ENCODE measurements at regions not wholly inside any gene's neighbourhood (a gene's known extent, or its start where the extent isn't known, plus 50 kb on each side); places are given as distances from the start of the nearest gene placed in this dataset.

DNA sequence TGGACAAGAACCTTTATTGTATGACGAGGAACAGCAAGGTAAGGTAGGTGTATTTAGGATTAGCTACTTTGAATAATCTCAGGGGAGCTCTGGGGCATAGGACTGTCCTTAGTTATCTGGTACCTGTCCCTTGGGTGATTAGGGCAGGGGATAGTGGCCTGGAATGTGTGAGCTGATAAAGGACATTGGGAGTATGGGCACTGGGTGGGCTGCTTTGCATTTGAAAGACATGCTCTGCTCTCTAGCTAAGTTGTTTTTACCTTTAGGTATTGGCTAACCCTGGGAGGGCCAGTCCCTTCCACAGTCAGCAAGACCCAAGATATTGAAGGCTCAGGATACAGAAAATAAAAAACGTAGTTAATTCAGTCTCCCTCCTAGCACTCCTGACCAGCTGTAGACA, 282.8 kb upstream of the C9orf72 start:
- no peak overlapping the region for H2AFZ ChIP-seq (ENCODE audit: low read depth, low read length, poor library complexity, severe bottlenecking)

More for the DNA sequence above, 282.8 kb upstream of the C9orf72 start:
- intact Hi-C loops (cut with micrococcal nuclease) = no loop called here
- ChIA-PET CTCF (no interaction called here), RAD21 (ENCODE audit: low non-redundant PET in 1 of 2, low total read pairs in 2 of 2, uncharacterized antibody in 2 of 2, unreplicated experiment in 2 of 2) (no interaction called here), POLR2A (no interaction called here)
- Histone ChIP-seq H3K27ac (ENCODE audit: low read depth, low read length) (no peak overlapping the region), H3K9me2 (ENCODE audit: insufficient read depth) (no peaks in the 10 kb centered on the region), H3K27me3 (ENCODE audit: insufficient read depth, low read length) (peaks cover under 1% of the 10 kb centered on the region; the same call in 1 of the 2 replicates), H3K9ac (ENCODE audit: low read length) (no peak overlapping the region), H3K9me3 (ENCODE audit: control insufficient read depth in 1 of 2, insufficient read depth in 1 of 2, low read depth in 1 of 2, low read length in 2 of 2) (no peaks in the 10 kb centered on the region), H3K4me3 (replicated peaks in 1 of 2; ENCODE audit: low read depth in 1 of 2, low read length in 2 of 2) (no peak overlapping the region), H3K4me2 (ENCODE audit: low read length) (no peak overlapping the region), H3K79me2 (ENCODE audit: insufficient read depth, low read length) (no peaks in the 10 kb centered on the region), H3K4me1 (ENCODE audit: control insufficient read depth in 1 of 2, insufficient read depth in 2 of 2, low read length in 2 of 2) (no peaks in the 10 kb centered on the region), H4K20me1 (ENCODE audit: insufficient read depth) (no peaks in the 10 kb centered on the region), H3K36me3 (ENCODE audit: control insufficient read depth in 1 of 2, insufficient read depth in 2 of 2, low read length in 2 of 2) (no peaks in the 10 kb centered on the region)
- ATAC-seq (no peak), DNase-seq (ENCODE audit: low read depth, low spot score) (no peak)
- no peak for TF ChIP-seq POLR2A (IDR thresholded peaks at IDR 0.05; ENCODE audit: borderline replicate concordance, extremely low read depth, insufficient read depth, insufficient read length)
- TF ChIP-seq YY1 (IDR thresholded peaks at IDR 0.05; ENCODE audit: extremely low read depth, insufficient replicate concordance, low read depth, low read length) = no peak
- no peak for TF ChIP-seq RAD21 (IDR thresholded peaks at IDR 0.05; ENCODE audit: low read depth)
- TF ChIP-seq, protein P1, sequence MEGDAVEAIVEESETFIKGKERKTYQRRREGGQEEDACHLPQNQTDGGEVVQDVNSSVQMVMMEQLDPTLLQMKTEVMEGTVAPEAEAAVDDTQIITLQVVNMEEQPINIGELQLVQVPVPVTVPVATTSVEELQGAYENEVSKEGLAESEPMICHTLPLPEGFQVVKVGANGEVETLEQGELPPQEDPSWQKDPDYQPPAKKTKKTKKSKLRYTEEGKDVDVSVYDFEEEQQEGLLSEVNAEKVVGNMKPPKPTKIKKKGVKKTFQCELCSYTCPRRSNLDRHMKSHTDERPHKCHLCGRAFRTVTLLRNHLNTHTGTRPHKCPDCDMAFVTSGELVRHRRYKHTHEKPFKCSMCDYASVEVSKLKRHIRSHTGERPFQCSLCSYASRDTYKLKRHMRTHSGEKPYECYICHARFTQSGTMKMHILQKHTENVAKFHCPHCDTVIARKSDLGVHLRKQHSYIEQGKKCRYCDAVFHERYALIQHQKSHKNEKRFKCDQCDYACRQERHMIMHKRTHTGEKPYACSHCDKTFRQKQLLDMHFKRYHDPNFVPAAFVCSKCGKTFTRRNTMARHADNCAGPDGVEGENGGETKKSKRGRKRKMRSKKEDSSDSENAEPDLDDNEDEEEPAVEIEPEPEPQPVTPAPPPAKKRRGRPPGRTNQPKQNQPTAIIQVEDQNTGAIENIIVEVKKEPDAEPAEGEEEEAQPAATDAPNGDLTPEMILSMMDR (IDR thresholded peaks at IDR 0.05 in 2 of 3, conservative IDR thresholded peaks at IDR 0.05 in 1 of 3; ENCODE audit: borderline replicate concordance in 1 of 3, insufficient read depth in 1 of 3, low read depth in 2 of 3, low read length in 2 of 3) = no peak
- TF ChIP-seq SIN3A (IDR thresholded peaks at IDR 0.05; ENCODE audit: low read depth) = no peak
- TF ChIP-seq, protein P2, sequence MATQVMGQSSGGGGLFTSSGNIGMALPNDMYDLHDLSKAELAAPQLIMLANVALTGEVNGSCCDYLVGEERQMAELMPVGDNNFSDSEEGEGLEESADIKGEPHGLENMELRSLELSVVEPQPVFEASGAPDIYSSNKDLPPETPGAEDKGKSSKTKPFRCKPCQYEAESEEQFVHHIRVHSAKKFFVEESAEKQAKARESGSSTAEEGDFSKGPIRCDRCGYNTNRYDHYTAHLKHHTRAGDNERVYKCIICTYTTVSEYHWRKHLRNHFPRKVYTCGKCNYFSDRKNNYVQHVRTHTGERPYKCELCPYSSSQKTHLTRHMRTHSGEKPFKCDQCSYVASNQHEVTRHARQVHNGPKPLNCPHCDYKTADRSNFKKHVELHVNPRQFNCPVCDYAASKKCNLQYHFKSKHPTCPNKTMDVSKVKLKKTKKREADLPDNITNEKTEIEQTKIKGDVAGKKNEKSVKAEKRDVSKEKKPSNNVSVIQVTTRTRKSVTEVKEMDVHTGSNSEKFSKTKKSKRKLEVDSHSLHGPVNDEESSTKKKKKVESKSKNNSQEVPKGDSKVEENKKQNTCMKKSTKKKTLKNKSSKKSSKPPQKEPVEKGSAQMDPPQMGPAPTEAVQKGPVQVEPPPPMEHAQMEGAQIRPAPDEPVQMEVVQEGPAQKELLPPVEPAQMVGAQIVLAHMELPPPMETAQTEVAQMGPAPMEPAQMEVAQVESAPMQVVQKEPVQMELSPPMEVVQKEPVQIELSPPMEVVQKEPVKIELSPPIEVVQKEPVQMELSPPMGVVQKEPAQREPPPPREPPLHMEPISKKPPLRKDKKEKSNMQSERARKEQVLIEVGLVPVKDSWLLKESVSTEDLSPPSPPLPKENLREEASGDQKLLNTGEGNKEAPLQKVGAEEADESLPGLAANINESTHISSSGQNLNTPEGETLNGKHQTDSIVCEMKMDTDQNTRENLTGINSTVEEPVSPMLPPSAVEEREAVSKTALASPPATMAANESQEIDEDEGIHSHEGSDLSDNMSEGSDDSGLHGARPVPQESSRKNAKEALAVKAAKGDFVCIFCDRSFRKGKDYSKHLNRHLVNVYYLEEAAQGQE (IDR thresholded peaks at IDR 0.05; ENCODE audit: low read depth) = no peak
- BruUV-seq (replicated peaks) = no TSS peak
